Common myeloid progenitor, CD34-positive (primary cell): ENCODE measurements at regions not wholly inside any gene's neighbourhood (a gene's known extent, or its start where the extent isn't known, plus 50 kb on each side); places are given as distances from the start of the nearest gene placed in this dataset.

Experiments used
- CTCF ChIA-PET: fragments of 350-600 bp; sonication (Branson Sonifier 250); formaldehyde crosslinking; loops from one replicate; lab custom pipeline; 2021; ENCODE audit warnings: antibody characterized with exemption; lab: Charles Lee
- POLR2A ChIA-PET: fragments of 350-600 bp; sonication (Branson Sonifier 250); formaldehyde crosslinking; loops from one replicate; lab custom pipeline; 2021; ENCODE audit warnings: antibody characterized with exemption; lab: Charles Lee
- DNase-seq, 3 donors: peaks; one replicate each; pipeline versions ENCODE4 v3.0.0 to v3.0.0-alpha.2; 2013
- H3K27ac ChIP-seq, 2 experiments: 1 replicate in 1 of 2; 2 replicates in 1 of 2; pipeline ENCODE4 v1.7.0; 2013; ENCODE audit warnings: inconsistent platforms in 2 of 2, low read length in 2 of 2, mild to moderate bottlenecking in 2 of 2, low read depth in 1 of 2, moderate library complexity in 1 of 2; ENCODE audit not compliant: severe bottlenecking in 2 of 2, insufficient read depth in 1 of 2, poor library complexity in 1 of 2
- H3K27me3 ChIP-seq, 5 experiments: replicated peaks in 2 of 5; 1 replicate in 3 of 5; 2 replicates in 2 of 5; pipeline versions ENCODE4 v1.6.1 to v1.7.0; 2013; ENCODE audit warnings: low read length in 4 of 5, mild to moderate bottlenecking in 2 of 5, moderate library complexity in 2 of 5, inconsistent platforms in 1 of 5; ENCODE audit not compliant: insufficient read depth in 5 of 5, control insufficient read depth in 4 of 5
- H3K36me3 ChIP-seq, 4 experiments: 1 replicate in 2 of 4; 2 replicates in 2 of 4; pipeline versions ENCODE4 v1.6.1 to v1.7.0; 2013; ENCODE audit warnings: low read length in 3 of 4, control low read depth in 1 of 4, mild to moderate bottlenecking in 1 of 4; ENCODE audit not compliant: control insufficient read depth in 4 of 4, insufficient read depth in 4 of 4
- H3K4me1 ChIP-seq, 4 experiments: 1 replicate in 3 of 4; 2 replicates in 1 of 4; pipeline versions ENCODE4 v1.6.1 to v1.7.1; 2013; ENCODE audit warnings: low read length in 3 of 4, mild to moderate bottlenecking in 3 of 4, control low read depth in 1 of 4, inconsistent platforms in 1 of 4, moderate library complexity in 1 of 4; ENCODE audit not compliant: control insufficient read depth in 4 of 4, insufficient read depth in 4 of 4; ENCODE audit errors: control extremely low read depth in 1 of 4
- H3K4me3 ChIP-seq, 7 experiments: 1 replicate in 4 of 7; 2 replicates in 3 of 7; pipeline versions ENCODE4 v1.5.1 to v1.7.0; 2013; ENCODE audit warnings: mild to moderate bottlenecking in 7 of 7, low read length in 6 of 7, moderate library complexity in 6 of 7, inconsistent platforms in 2 of 7, low read depth in 2 of 7, control low read depth in 1 of 7; ENCODE audit not compliant: insufficient read depth in 4 of 7, control insufficient read depth in 1 of 7; ENCODE audit errors: extremely low read depth in 1 of 7
- H3K9me3 ChIP-seq, 5 experiments: 1 replicate in 4 of 5; 2 replicates in 1 of 5; pipeline versions ENCODE4 v1.6.1 to v1.7.1; 2013; ENCODE audit warnings: low read length in 4 of 5, mild to moderate bottlenecking in 2 of 5, inconsistent platforms in 1 of 5, low read depth in 1 of 5, moderate library complexity in 1 of 5; ENCODE audit not compliant: control insufficient read depth in 4 of 5, insufficient read depth in 2 of 5; ENCODE audit errors: control extremely low read depth in 1 of 5
- WGBS: methylation state at CpG from one replicate; pipeline ENCODE4 v1.1.5; 2013; ENCODE audit not compliant: insufficient coverage; 5-methylcytosine and 5-hydroxymethylcytosine counted together

- no peaks in the 10 kb centered on the region for H3K4me1 ChIP-seq
- H3K36me3 ChIP-seq = no peaks in the 10 kb centered on the region
- peaks cover 0 to 10% (median 2%) of the 10 kb centered on the region in 5 experiments for H3K9me3 ChIP-seq
- no peaks in the 10 kb centered on the region for H3K27me3 ChIP-seq
- H3K27ac ChIP-seq = no peak overlapping the region
- ChIA-PET CTCF (interaction anchor here (1.3 kb wide), 1 partner anchor 9 kb away, joined by 3 read pairs; no protein-coding TSS in a partner anchor), POLR2A (no interaction called here)
- no peak overlapping the region for H3K4me3 ChIP-seq
- no peak for DNase-seq
- WGBS = 100% methylated on average over 1 of the region's 3 CpGs
These were observed 218.5 kb upstream of the CMC1 start for GRCh38 chr3:28022916-28023315.

- DNase-seq = no peak
- Histone ChIP-seq H3K27me3 (no peaks in the 10 kb centered on the region), H3K4me3 (no peak overlapping the region), H3K36me3 (no peaks in the 10 kb centered on the region), H3K27ac (no peak overlapping the region), H3K9me3 (peaks cover 0 to 21% (median 2%) of the 10 kb centered on the region in 5 experiments), H3K4me1 (no peaks in the 10 kb centered on the region)
- CTCF ChIA-PET = interaction anchor here (0.6 kb wide), 1 partner anchor 966 kb away, joined by 4 read pairs; no protein-coding TSS in a partner anchor
- 83% methylated on average over 4 of the region's 4 CpGs for WGBS
- POLR2A ChIA-PET = no interaction called here
These were observed 212.9 kb upstream of the CMC1 start for GRCh38 chr3:28028554-28028953.

- no peak for DNase-seq
- Histone ChIP-seq H3K4me3 (no peak overlapping the region), H3K9me3 (peaks cover 0 to 11% (median 0%) of the 10 kb centered on the region in 5 experiments), H3K4me1 (no peaks in the 10 kb centered on the region), H3K27ac (no peak overlapping the region), H3K27me3 (no peaks in the 10 kb centered on the region), H3K36me3 (no peaks in the 10 kb centered on the region)
- CTCF ChIA-PET = no interaction called here
- 93% methylated on average over 3 of the region's 3 CpGs for WGBS
- POLR2A ChIA-PET = no interaction called here
These were observed 208.2 kb upstream of the CMC1 start for GRCh38 chr3:28033059-28033784.

GRCh38 chr3:28036599-28037575 lies 204.5 kb upstream of the CMC1 start:
- WGBS = no CpG with 5 or more reads among the region's 4 CpGs
- ChIA-PET POLR2A (no interaction called here), CTCF (no interaction called here)
- Histone ChIP-seq H3K36me3 (no peaks in the 10 kb centered on the region), H3K4me1 (no peaks in the 10 kb centered on the region), H3K27ac (no peak overlapping the region), H3K9me3 (peaks cover 0 to 7% (median 0%) of the 10 kb centered on the region in 5 experiments), H3K27me3 (no peaks in the 10 kb centered on the region), H3K4me3 (no peak overlapping the region)
- DNase-seq = no peak

- Histone ChIP-seq H3K9me3 (no peaks in the 10 kb centered on the region), H3K36me3 (no peaks in the 10 kb centered on the region), H3K4me3 (no peak overlapping the region), H3K27ac (no peak overlapping the region), H3K27me3 (no peaks in the 10 kb centered on the region), H3K4me1 (no peaks in the 10 kb centered on the region)
- WGBS = 100% methylated on average over 1 of the region's 3 CpGs
- ChIA-PET CTCF (no interaction called here), POLR2A (no interaction called here)
- DNase-seq = no peak
These were observed 202.2 kb upstream of the CMC1 start for GRCh38 chr3:28039234-28039633.

- H3K4me1 ChIP-seq = no peaks in the 10 kb centered on the region
- H3K27me3 ChIP-seq = no peaks in the 10 kb centered on the region
- CTCF ChIA-PET = no interaction called here
- DNase-seq = no peak
- no peak overlapping the region for H3K4me3 ChIP-seq
- H3K27ac ChIP-seq = no peak overlapping the region
- 91% methylated on average over 1 of the region's 1 CpG for WGBS
- H3K9me3 ChIP-seq = no peaks in the 10 kb centered on the region
- H3K36me3 ChIP-seq = no peaks in the 10 kb centered on the region
- POLR2A ChIA-PET = no interaction called here
These were observed 201.6 kb upstream of the CMC1 start for GRCh38 chr3:28039829-28040228.
